ENCODE measurements at regions not wholly inside any gene's neighbourhood (a gene's known extent, or its start where the extent isn't known, plus 50 kb on each side); places are given as distances from the start of the nearest gene placed in this dataset.

GRCh38 chr10:83881661-83882060, 257.6 kb upstream of the GHITM start:
- TF ChIP-seq, protein P1, sequence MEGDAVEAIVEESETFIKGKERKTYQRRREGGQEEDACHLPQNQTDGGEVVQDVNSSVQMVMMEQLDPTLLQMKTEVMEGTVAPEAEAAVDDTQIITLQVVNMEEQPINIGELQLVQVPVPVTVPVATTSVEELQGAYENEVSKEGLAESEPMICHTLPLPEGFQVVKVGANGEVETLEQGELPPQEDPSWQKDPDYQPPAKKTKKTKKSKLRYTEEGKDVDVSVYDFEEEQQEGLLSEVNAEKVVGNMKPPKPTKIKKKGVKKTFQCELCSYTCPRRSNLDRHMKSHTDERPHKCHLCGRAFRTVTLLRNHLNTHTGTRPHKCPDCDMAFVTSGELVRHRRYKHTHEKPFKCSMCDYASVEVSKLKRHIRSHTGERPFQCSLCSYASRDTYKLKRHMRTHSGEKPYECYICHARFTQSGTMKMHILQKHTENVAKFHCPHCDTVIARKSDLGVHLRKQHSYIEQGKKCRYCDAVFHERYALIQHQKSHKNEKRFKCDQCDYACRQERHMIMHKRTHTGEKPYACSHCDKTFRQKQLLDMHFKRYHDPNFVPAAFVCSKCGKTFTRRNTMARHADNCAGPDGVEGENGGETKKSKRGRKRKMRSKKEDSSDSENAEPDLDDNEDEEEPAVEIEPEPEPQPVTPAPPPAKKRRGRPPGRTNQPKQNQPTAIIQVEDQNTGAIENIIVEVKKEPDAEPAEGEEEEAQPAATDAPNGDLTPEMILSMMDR (IDR thresholded peaks at IDR 0.05): no peak
- TF ChIP-seq POLR2A (IDR thresholded peaks at IDR 0.05) (no peak), EP300 (IDR thresholded peaks at IDR 0.05) (no peak)
